ENCODE measurements at regions not wholly inside any gene's neighbourhood (a gene's known extent, or its start where the extent isn't known, plus 50 kb on each side); places are given as distances from the start of the nearest gene placed in this dataset.

DNA sequence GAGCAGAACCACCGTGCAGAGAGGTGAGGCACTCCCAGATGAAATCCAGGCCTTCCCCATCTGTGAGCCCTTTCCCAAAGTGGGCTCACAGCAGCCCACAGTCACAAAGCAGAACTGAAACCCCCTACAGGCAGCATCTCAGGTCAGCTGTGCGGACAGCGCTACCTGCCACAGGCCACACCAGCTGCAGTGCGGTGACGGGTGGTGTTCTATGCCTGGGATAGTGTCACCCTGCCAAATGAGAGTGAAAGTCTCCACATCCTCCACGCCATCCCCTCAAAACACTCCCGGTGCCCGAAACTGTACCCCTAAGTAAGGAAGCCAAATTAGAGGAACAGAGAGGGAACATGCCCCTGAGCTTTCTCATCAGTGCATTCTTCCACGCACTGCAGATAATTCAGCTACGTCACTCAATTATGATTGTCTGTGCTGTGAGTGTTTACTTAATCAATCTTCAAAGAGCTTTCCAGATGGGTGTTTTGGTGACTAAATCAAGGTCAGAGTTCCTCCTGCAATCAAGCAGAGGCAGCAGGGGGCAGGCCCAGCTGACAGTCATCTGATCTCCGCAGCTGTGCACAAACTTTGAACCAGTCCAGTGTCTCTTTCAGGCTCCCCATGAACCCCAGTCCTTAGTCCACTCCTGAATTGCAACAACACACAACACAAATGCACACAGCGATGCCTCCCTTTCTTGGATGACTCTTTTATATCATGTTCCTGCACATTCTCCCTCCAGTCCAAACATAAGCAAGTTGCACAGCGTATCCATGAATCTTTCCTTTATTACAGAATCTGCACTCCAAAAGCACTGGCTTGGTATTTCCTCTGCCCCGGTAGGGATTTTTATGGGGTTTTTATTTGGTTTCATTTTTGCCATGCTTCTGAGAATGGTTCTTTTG, 150.0 kb downstream of the TOMM20 start (continued):
- TF ChIP-seq CBFB (CRISPR knock-in tag; IDR thresholded peaks at IDR 0.05): peak; percentile 76
- no peak for TF ChIP-seq REL (CRISPR knock-in tag; conservative IDR thresholded peaks at IDR 0.05)
- peak; percentile 47; the same call in 1 of the 2 replicates for TF ChIP-seq ZNF709 (CRISPR knock-in tag; IDR thresholded peaks at IDR 0.05)
- no peak for TF ChIP-seq ZNF484 (CRISPR knock-in tag; IDR thresholded peaks at IDR 0.05; ENCODE audit: borderline replicate concordance, low read depth)
- TF ChIP-seq, protein P1, sequence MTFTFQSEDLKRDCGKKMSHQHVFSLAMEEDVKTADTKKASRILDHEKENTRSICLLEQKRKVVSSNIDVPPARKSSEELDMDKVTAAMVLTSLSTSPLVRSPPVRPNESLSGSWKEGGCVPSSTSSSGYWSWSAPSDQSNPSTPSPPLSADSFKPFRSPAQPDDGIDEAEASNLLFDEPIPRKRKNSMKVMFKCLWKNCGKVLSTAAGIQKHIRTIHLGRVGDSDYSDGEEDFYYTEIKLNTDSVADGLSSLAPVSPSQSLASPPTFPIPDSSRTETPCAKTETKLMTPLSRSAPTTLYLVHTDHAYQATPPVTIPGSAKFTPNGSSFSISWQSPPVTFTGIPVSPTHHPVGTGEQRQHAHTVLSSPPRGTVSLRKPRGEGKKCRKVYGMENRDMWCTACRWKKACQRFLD (CRISPR knock-in tag; IDR thresholded peaks at IDR 0.05; ENCODE audit: borderline replicate concordance): no peak
- TF ChIP-seq DMAP1 (CRISPR knock-in tag; IDR thresholded peaks at IDR 0.05): peak; percentile 80; the same call in 1 of the 2 replicates
- TF ChIP-seq, protein P2, sequence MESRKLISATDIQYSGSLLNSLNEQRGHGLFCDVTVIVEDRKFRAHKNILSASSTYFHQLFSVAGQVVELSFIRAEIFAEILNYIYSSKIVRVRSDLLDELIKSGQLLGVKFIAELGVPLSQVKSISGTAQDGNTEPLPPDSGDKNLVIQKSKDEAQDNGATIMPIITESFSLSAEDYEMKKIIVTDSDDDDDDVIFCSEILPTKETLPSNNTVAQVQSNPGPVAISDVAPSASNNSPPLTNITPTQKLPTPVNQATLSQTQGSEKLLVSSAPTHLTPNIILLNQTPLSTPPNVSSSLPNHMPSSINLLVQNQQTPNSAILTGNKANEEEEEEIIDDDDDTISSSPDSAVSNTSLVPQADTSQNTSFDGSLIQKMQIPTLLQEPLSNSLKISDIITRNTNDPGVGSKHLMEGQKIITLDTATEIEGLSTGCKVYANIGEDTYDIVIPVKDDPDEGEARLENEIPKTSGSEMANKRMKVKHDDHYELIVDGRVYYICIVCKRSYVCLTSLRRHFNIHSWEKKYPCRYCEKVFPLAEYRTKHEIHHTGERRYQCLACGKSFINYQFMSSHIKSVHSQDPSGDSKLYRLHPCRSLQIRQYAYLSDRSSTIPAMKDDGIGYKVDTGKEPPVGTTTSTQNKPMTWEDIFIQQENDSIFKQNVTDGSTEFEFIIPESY (CRISPR knock-in tag; IDR thresholded peaks at IDR 0.05): peak; percentile 92
- 0 out of 2 replicates have a peak, but pooled peaks have one; percentile 60 for TF ChIP-seq HMG20B (CRISPR knock-in tag; conservative IDR thresholded peaks at IDR 0.05)
- TF ChIP-seq GABPA (IDR thresholded peaks at IDR 0.05; ENCODE audit: low read depth, low read length): no peak
- TF ChIP-seq GABPA (CRISPR knock-in tag; IDR thresholded peaks at IDR 0.05; ENCODE audit: low read depth): no peak
- TF ChIP-seq ZNF883 (CRISPR knock-in tag; IDR thresholded peaks at IDR 0.05; ENCODE audit: not compliant biosample characterization): no peak
- TF ChIP-seq ZBTB4 (CRISPR knock-in tag; IDR thresholded peaks at IDR 0.05; ENCODE audit: borderline replicate concordance): peak; percentile 99
- TF ChIP-seq, protein P3, sequence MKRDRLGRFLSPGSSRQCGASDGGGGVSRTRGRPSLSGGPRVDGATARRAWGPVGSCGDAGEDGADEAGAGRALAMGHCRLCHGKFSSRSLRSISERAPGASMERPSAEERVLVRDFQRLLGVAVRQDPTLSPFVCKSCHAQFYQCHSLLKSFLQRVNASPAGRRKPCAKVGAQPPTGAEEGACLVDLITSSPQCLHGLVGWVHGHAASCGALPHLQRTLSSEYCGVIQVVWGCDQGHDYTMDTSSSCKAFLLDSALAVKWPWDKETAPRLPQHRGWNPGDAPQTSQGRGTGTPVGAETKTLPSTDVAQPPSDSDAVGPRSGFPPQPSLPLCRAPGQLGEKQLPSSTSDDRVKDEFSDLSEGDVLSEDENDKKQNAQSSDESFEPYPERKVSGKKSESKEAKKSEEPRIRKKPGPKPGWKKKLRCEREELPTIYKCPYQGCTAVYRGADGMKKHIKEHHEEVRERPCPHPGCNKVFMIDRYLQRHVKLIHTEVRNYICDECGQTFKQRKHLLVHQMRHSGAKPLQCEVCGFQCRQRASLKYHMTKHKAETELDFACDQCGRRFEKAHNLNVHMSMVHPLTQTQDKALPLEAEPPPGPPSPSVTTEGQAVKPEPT (CRISPR knock-in tag; IDR thresholded peaks at IDR 0.05; ENCODE audit: low read depth): no peak
- no peak for TF ChIP-seq JARID2 (CRISPR knock-in tag; IDR thresholded peaks at IDR 0.05; ENCODE audit: insufficient replicate concordance)
- TF ChIP-seq CBX2 (IDR thresholded peaks at IDR 0.05; ENCODE audit: low read depth, low read length): no peak
- TF ChIP-seq CBX2 (CRISPR knock-in tag; IDR thresholded peaks at IDR 0.05; ENCODE audit: low read depth): no peak
- no peak for TF ChIP-seq PHB2 (IDR thresholded peaks at IDR 0.05; ENCODE audit: partially characterized antibody)
- TF ChIP-seq, protein P4, sequence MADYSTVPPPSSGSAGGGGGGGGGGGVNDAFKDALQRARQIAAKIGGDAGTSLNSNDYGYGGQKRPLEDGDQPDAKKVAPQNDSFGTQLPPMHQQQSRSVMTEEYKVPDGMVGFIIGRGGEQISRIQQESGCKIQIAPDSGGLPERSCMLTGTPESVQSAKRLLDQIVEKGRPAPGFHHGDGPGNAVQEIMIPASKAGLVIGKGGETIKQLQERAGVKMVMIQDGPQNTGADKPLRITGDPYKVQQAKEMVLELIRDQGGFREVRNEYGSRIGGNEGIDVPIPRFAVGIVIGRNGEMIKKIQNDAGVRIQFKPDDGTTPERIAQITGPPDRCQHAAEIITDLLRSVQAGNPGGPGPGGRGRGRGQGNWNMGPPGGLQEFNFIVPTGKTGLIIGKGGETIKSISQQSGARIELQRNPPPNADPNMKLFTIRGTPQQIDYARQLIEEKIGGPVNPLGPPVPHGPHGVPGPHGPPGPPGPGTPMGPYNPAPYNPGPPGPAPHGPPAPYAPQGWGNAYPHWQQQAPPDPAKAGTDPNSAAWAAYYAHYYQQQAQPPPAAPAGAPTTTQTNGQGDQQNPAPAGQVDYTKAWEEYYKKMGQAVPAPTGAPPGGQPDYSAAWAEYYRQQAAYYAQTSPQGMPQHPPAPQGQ (CRISPR knock-in tag; IDR thresholded peaks at IDR 0.05; ENCODE audit: borderline replicate concordance): no peak
- peak; percentile 86 for TF ChIP-seq TEAD3 (CRISPR knock-in tag; optimal IDR thresholded peaks at IDR 0.05; ENCODE audit: borderline replicate concordance)
